Neural cell (in vitro differentiated cells): ENCODE measurements at regions not wholly inside any gene's neighbourhood (a gene's known extent, or its start where the extent isn't known, plus 50 kb on each side); places are given as distances from the start of the nearest gene placed in this dataset.

ENCODE experiments used
- H2AFZ ChIP-seq: fragments of 200-600, 300-800 bp; sonication (generic), shearing (Covaris generic); 2 replicates; pipeline ENCODE4 v1.6.0; 2014; ENCODE audit warnings: low read depth, mild to moderate bottlenecking, antibody characterized with exemption, low read length, moderate library complexity
- H3F3A ChIP-seq: fragments of 200-600 bp; shearing (Covaris generic); 2 replicates; pipeline ENCODE4 v1.6.1; 2016; ENCODE audit warnings: mild to moderate bottlenecking, moderate library complexity, mixed read lengths, antibody characterized with exemption, low read length; ENCODE audit not compliant: insufficient read depth, poor library complexity, severe bottlenecking
- H3K27ac ChIP-seq: fragments of 200-600, 300-800 bp; sonication (generic), shearing (Covaris generic); 2 replicates; pipeline ENCODE4 v1.5.1; 2014; ENCODE audit warnings: mild to moderate bottlenecking, low read length, moderate library complexity
- H3K27me3 ChIP-seq: fragments of 300-800, 200-600 bp; sonication (generic), shearing (Covaris generic); 2 replicates; pipeline ENCODE4 v1.6.0; 2014; ENCODE audit warnings: mild to moderate bottlenecking, low read depth, low read length, moderate library complexity; ENCODE audit not compliant: insufficient read depth
- H3K36me3 ChIP-seq: fragments of 300-800, 200-600 bp; sonication (generic), shearing (Covaris generic); 2 replicates; pipeline ENCODE4 v1.5.1; 2014; ENCODE audit warnings: mild to moderate bottlenecking, antibody characterized with exemption, low read length, moderate library complexity; ENCODE audit not compliant: insufficient read depth
- H3K4me2 ChIP-seq: fragments of 300-800, 200-600 bp; sonication (generic), shearing (Covaris generic); 2 replicates; pipeline ENCODE4 v1.6.0; 2014; ENCODE audit warnings: mild to moderate bottlenecking, low read length
- H3K4me3 ChIP-seq: fragments of 300-800, 200-600 bp; sonication (generic), shearing (Covaris generic); 2 replicates; pipeline ENCODE4 v1.5.1; 2014; ENCODE audit warnings: mild to moderate bottlenecking, low read length, moderate library complexity
- H3K79me2 ChIP-seq: fragments of 200-600 bp; shearing (Covaris generic); replicated peaks from 2 replicates; pipeline ENCODE4 v1.6.0; 2014; ENCODE audit warnings: mild to moderate bottlenecking, low read length, moderate library complexity; ENCODE audit not compliant: insufficient read depth
- H3K9ac ChIP-seq: fragments of 300-800, 200-600 bp; sonication (generic), shearing (Covaris generic); 2 replicates; pipeline ENCODE4 v1.6.1; 2016; ENCODE audit warnings: mild to moderate bottlenecking, low read length, mixed read lengths
- H3K9me2 ChIP-seq: fragments of 200-600 bp; shearing (Covaris generic); 2 replicates; pipeline ENCODE4 v1.6.1; 2016; ENCODE audit warnings: mild to moderate bottlenecking, low read length, mixed read lengths; ENCODE audit not compliant: insufficient read depth
- H3K9me3 ChIP-seq: fragments of 200-600, 300-800 bp; sonication (generic), shearing (Covaris generic); 2 replicates; pipeline ENCODE4 v1.6.1; 2016; ENCODE audit warnings: mild to moderate bottlenecking, mixed run types, low read length, moderate library complexity, mixed read lengths
- H4K20me1 ChIP-seq: fragments of 200-600 bp; shearing (Covaris generic); 2 replicates; pipeline ENCODE4 v1.6.1; 2016; ENCODE audit warnings: mild to moderate bottlenecking, mixed run types; ENCODE audit not compliant: insufficient read depth
- EP300 ChIP-seq: fragments of 450-650 bp; conservative IDR thresholded peaks from 2 replicates; pipeline ENCODE4 v1.6.1; 2014; ENCODE audit warnings: antibody characterized with exemption, mild to moderate bottlenecking, moderate library complexity; ENCODE audit not compliant: poor library complexity, severe bottlenecking
- EZH2 ChIP-seq: fragments of 200-600, 300-800 bp; shearing (Covaris generic), sonication (generic); IDR thresholded peaks from 2 replicates; pipeline ENCODE4 v1.6.1; 2014; ENCODE audit warnings: antibody characterized with exemption, low read length, borderline replicate concordance, mild to moderate bottlenecking; ENCODE audit not compliant: insufficient read depth, poor library complexity, severe bottlenecking
- MXI1 ChIP-seq: fragments of 450-650 bp; conservative IDR thresholded peaks from 2 replicates; pipeline ENCODE4 v1.6.1; 2014; ENCODE audit warnings: antibody characterized with exemption, mild to moderate bottlenecking; ENCODE audit not compliant: poor library complexity, severe bottlenecking
- POLR2AphosphoS5 ChIP-seq: IDR thresholded peaks from 2 replicates; pipeline ENCODE4 v1.6.1; 2012
- RAD21 ChIP-seq: fragments of 450-650 bp; conservative IDR thresholded peaks from 2 replicates; pipeline ENCODE4 v1.6.1; 2014; ENCODE audit warnings: antibody characterized with exemption, mild to moderate bottlenecking, moderate library complexity
- SMC3 ChIP-seq: fragments of 450-650 bp; conservative IDR thresholded peaks from 2 replicates; pipeline ENCODE4 v1.6.1; 2014; ENCODE audit warnings: antibody characterized with exemption, mild to moderate bottlenecking, moderate library complexity; ENCODE audit not compliant: poor library complexity
- TAF1 ChIP-seq: IDR thresholded peaks from 2 replicates; pipeline ENCODE4 v1.6.1; 2012; ENCODE audit warnings: low read depth
- TF ChIP-seq, protein P1 (sequence below): fragments of 450-650 bp; IDR thresholded peaks from 2 replicates; pipeline ENCODE4 v1.5.1; 2014; ENCODE audit warnings: antibody characterized with exemption, mild to moderate bottlenecking, moderate library complexity; ENCODE audit not compliant: poor library complexity, severe bottlenecking
- TF ChIP-seq, protein P2 (sequence below): IDR thresholded peaks from 2 replicates; pipeline ENCODE4 v1.6.1; 2012; ENCODE audit warnings: borderline replicate concordance

DNA sequence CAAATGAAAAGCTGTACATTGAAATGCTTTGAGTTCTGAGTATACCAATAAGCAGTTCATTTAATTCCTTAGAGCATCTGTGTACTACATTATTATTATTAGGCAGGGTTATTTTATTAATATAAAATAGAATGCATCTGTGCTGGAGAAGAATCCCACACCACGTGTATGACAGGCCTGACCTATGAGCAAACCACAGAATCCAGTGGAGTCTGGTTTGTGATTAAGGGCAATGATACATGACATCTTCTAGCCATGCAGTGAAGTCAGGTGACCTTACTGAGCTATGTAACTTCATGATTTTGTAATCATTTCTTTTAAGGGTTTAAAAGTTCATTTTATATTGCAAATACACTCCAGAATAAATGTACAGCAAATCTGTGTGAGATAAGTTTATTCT, 1165.0 kb upstream of the TENM3 start (continued):
- TF ChIP-seq EZH2 = no peak

DNA sequence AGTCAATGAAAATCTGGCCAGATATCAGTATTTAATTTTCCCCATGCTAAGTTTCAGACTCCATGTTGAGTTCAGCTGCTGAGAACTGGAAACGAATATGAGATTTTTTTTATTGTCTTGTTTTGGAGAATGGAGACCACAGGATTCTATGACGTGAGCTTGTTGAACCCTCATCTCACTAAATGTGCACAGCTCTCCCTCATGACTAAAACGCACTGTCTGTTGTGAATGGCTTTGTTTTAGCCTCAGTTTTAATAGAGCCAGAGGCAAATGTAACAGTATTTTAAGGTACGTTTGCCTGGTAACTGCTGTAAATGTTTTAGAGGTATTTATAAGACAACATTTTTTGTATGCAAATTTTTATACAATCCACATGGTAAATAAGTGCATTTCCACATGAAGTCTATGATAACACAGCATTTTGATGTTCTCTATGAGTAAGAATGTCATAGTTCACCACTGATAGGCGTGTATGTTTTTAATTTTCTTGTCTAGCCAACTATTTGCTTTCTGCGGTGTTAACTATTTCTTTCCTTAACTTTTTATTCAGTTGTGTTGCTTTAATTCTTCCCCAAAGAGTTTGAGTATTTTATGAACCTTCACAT, 1159.3 kb upstream of the TENM3 start:
- Histone ChIP-seq H3K9me3 (no peaks in the 10 kb centered on the region), H3K36me3 (no peaks in the 10 kb centered on the region), H3K9ac (no peak overlapping the region), H4K20me1 (no peaks in the 10 kb centered on the region), H3F3A (no peaks in the 10 kb centered on the region), H3K79me2 (no peaks in the 10 kb centered on the region), H3K27ac (no peak overlapping the region), H3K27me3 (no peaks in the 10 kb centered on the region), H3K4me3 (no peak overlapping the region), H3K9me2 (no peaks in the 10 kb centered on the region), H2AFZ (no peak overlapping the region), H3K4me2 (no peak overlapping the region)
- TF ChIP-seq TAF1 (no peak), SMC3 (no peak), EZH2 (no peak), POLR2AphosphoS5 (no peak), MXI1 (no peak), RAD21 (no peak), EP300 (no peak)
- TF ChIP-seq, protein P1, sequence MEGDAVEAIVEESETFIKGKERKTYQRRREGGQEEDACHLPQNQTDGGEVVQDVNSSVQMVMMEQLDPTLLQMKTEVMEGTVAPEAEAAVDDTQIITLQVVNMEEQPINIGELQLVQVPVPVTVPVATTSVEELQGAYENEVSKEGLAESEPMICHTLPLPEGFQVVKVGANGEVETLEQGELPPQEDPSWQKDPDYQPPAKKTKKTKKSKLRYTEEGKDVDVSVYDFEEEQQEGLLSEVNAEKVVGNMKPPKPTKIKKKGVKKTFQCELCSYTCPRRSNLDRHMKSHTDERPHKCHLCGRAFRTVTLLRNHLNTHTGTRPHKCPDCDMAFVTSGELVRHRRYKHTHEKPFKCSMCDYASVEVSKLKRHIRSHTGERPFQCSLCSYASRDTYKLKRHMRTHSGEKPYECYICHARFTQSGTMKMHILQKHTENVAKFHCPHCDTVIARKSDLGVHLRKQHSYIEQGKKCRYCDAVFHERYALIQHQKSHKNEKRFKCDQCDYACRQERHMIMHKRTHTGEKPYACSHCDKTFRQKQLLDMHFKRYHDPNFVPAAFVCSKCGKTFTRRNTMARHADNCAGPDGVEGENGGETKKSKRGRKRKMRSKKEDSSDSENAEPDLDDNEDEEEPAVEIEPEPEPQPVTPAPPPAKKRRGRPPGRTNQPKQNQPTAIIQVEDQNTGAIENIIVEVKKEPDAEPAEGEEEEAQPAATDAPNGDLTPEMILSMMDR = no peak
- TF ChIP-seq, protein P2, sequence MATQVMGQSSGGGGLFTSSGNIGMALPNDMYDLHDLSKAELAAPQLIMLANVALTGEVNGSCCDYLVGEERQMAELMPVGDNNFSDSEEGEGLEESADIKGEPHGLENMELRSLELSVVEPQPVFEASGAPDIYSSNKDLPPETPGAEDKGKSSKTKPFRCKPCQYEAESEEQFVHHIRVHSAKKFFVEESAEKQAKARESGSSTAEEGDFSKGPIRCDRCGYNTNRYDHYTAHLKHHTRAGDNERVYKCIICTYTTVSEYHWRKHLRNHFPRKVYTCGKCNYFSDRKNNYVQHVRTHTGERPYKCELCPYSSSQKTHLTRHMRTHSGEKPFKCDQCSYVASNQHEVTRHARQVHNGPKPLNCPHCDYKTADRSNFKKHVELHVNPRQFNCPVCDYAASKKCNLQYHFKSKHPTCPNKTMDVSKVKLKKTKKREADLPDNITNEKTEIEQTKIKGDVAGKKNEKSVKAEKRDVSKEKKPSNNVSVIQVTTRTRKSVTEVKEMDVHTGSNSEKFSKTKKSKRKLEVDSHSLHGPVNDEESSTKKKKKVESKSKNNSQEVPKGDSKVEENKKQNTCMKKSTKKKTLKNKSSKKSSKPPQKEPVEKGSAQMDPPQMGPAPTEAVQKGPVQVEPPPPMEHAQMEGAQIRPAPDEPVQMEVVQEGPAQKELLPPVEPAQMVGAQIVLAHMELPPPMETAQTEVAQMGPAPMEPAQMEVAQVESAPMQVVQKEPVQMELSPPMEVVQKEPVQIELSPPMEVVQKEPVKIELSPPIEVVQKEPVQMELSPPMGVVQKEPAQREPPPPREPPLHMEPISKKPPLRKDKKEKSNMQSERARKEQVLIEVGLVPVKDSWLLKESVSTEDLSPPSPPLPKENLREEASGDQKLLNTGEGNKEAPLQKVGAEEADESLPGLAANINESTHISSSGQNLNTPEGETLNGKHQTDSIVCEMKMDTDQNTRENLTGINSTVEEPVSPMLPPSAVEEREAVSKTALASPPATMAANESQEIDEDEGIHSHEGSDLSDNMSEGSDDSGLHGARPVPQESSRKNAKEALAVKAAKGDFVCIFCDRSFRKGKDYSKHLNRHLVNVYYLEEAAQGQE = no peak

DNA sequence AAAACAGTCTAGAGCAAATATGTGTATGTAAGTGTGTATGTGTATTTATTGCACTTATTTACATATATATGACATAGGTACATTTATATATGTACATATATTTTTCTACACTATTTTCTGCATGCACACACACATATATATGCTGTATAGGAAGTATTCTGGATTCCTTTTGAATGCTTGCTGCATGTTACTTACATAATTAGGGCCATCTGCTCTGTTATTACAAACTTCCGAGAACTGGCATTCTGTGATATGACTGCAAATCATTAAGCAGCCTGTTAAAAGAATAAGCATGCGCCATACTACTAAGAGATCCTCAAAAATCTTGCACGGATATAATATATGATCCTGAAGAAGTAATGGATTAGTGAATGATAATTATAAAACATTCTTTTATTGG, 1157.6 kb upstream of the TENM3 start:
- no peak overlapping the region for H3K4me3 ChIP-seq
- H3K79me2 ChIP-seq = no peaks in the 10 kb centered on the region
- no peak overlapping the region for H3K9ac ChIP-seq
- H2AFZ ChIP-seq = no peak overlapping the region
- no peaks in the 10 kb centered on the region for H3K9me2 ChIP-seq
- no peaks in the 10 kb centered on the region for H3K9me3 ChIP-seq
- no peak overlapping the region for H3K27ac ChIP-seq
- no peaks in the 10 kb centered on the region for H4K20me1 ChIP-seq
- no peaks in the 10 kb centered on the region for H3K36me3 ChIP-seq
- no peaks in the 10 kb centered on the region for H3K27me3 ChIP-seq
- no peaks in the 10 kb centered on the region for H3F3A ChIP-seq
- no peak overlapping the region for H3K4me2 ChIP-seq
- no peak for TF ChIP-seq TAF1
- TF ChIP-seq, protein P1 = no peak
- TF ChIP-seq EP300 = no peak
- TF ChIP-seq EZH2 = no peak
- no peak for TF ChIP-seq MXI1
- TF ChIP-seq RAD21 = no peak
- TF ChIP-seq SMC3 = no peak
- TF ChIP-seq, protein P2 = no peak
- no peak for TF ChIP-seq POLR2AphosphoS5
